Keratinocyte (primary cell): ENCODE measurements at regions not wholly inside any gene's neighbourhood (a gene's known extent, or its start where the extent isn't known, plus 50 kb on each side); places are given as distances from the start of the nearest gene placed in this dataset.

Experiments used
- CTCF ChIP-seq, 3 experiments: IDR thresholded peaks in 1 of 3; conservative IDR thresholded peaks in 1 of 3; optimal IDR thresholded peaks in 1 of 3; 2 replicates in 2 of 3; 3 replicates in 1 of 3; pipeline versions ENCODE3 to v1.5.1; 2011; ENCODE audit warnings: low read length in 3 of 3, mild to moderate bottlenecking in 3 of 3, moderate library complexity in 2 of 3, control low read depth in 1 of 3, inconsistent platforms in 1 of 3; ENCODE audit not compliant: insufficient read depth in 2 of 3; ENCODE audit errors: extremely low read depth in 1 of 3
- EZH2 ChIP-seq: IDR thresholded peaks from one replicate; pipeline ENCODE4 v1.6.1; 2012; ENCODE audit warnings: inconsistent platforms, mild to moderate bottlenecking, low read length, moderate library complexity

DNA sequence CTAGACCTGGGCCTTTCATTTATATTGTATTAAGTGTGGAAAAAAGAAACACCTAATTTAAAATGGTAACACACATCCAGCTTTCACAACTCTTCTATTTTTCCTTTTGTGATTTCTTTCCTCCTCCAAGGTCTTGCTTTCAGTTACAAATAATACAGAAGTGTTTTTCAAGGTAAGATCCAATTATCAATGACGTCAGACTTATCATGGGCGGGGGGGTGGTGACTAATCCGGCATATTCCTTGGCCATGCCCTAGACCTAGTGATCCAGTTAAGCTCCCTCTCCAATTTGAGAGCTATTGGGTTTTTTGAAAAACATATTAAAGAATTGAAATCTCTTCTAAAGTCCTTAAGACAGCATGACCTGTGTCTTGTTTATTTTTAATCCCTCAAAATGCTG, 669.9 kb upstream of the NR5A2 start:
- TF ChIP-seq CTCF (optimal IDR thresholded peaks at IDR 0.05 in 1 of 3, IDR thresholded peaks at IDR 0.05 in 1 of 3, conservative IDR thresholded peaks at IDR 0.05 in 1 of 3; ENCODE audit: extremely low read depth in 1 of 3, insufficient read depth in 2 of 3, low read length in 3 of 3) (no peak), EZH2 (no peak)
